Upper lobe of right lung (tissue), 1 donor: ENCODE measurements at regions not wholly inside any gene's neighbourhood (a gene's known extent, or its start where the extent isn't known, plus 50 kb on each side); places are given as distances from the start of the nearest gene placed in this dataset.

Experiments
- ATAC-seq: fragments of 200-7000 bp; cut with Tn5 transposase; one replicate; pipeline ENCODE4 v1.9.1; 2020; ENCODE audit warnings: mild to moderate bottlenecking, moderate library complexity
- DNase-seq: peaks from one replicate; pipeline ENCODE4 v3.0.0-alpha.2; 2020
- H3K27ac ChIP-seq: fragments of 200-600 bp; one replicate; pipeline ENCODE4 v1.8.0; 2022
- H3K27me3 ChIP-seq: fragments of 200-600 bp; one replicate; pipeline ENCODE4 v1.8.0; 2022; ENCODE audit warnings: mild to moderate bottlenecking
- H3K36me3 ChIP-seq: fragments of 200-600 bp; one replicate; pipeline ENCODE4 v1.8.0; 2022
- H3K4me1 ChIP-seq: fragments of 200-600 bp; one replicate; pipeline ENCODE4 v1.8.0; 2022
- H3K4me3 ChIP-seq: fragments of 200-600 bp; one replicate; pipeline ENCODE4 v1.8.0; 2022; ENCODE audit warnings: mild to moderate bottlenecking
- H3K9me3 ChIP-seq: fragments of 200-600 bp; one replicate; pipeline ENCODE4 v1.8.0; 2022
- CTCF ChIP-seq: fragments of 200-600 bp; IDR thresholded peaks from one replicate; pipeline ENCODE4 v1.8.0; 2022; ENCODE audit warnings: antibody characterized with exemption
- intact Hi-C: fragments of 100-400 bp; cut with DNase I; formaldehyde crosslinking; loops from one replicate; pipeline ENCODE4 v1.11.0; 2022
- donor health status: DM: no; HTN: yes; CAD: no; lungs with severe emphysema.

- H3K27me3 ChIP-seq, result no peaks in the 10 kb centered on the region
- H3K9me3 ChIP-seq, result no peaks in the 10 kb centered on the region
- H3K4me3 ChIP-seq, result no peak overlapping the region
- intact Hi-C loops, result no loop called here
- no peak for TF ChIP-seq CTCF
- peak; percentile 3 for DNase-seq
- no peak overlapping the region for H3K27ac ChIP-seq
- ATAC-seq, result no peak
- peaks cover 10% of the 10 kb centered on the region for H3K4me1 ChIP-seq
- no peaks in the 10 kb centered on the region for H3K36me3 ChIP-seq
Observed at GRCh38 chr9:111985315-111985714, 88.7 kb downstream of the UGCG start.

GRCh38 chr9:111986035-111986556, 89.5 kb downstream of the UGCG start:
- intact Hi-C loops, result no loop called here

More at GRCh38 chr9:111986035-111986556, 89.5 kb downstream of the UGCG start:
- Histone ChIP-seq H3K27ac (no peak overlapping the region), H3K27me3 (no peaks in the 10 kb centered on the region), H3K4me3 (no peak overlapping the region), H3K9me3 (no peaks in the 10 kb centered on the region), H3K4me1 (peaks cover 10% of the 10 kb centered on the region), H3K36me3 (no peaks in the 10 kb centered on the region)
- TF ChIP-seq CTCF, result no peak
- DNase-seq (peak; percentile 19), ATAC-seq (no peak)
